Kidney (tissue), 13 donors: ENCODE measurements at regions not wholly inside any gene's neighbourhood (a gene's known extent, or its start where the extent isn't known, plus 50 kb on each side); places are given as distances from the start of the nearest gene placed in this dataset.

Experiments used
- DNase-seq, 5 donors: peaks; one replicate each; pipeline ENCODE4 v3.0.0-alpha.2; 2013 to 2020
- FAIRE-seq: peaks from 2 replicates; lab custom pipeline; 2012; peaks lifted over from hg19 to GRCh38; lab: Jason Lieb, UNC
- H3K27ac ChIP-seq, 2 donors: one replicate each; pipeline ENCODE4 v1.7.0; 2013; ENCODE audit warnings: low read depth in 2 of 2, low read length in 2 of 2, inconsistent platforms in 1 of 2
- H3K27me3 ChIP-seq: one replicate; pipeline ENCODE4 v1.7.1; 2013; ENCODE audit warnings: low read length, inconsistent platforms; ENCODE audit not compliant: control insufficient read depth, insufficient read depth
- H3K36me3 ChIP-seq, 3 donors: one replicate each; pipeline versions ENCODE4 v1.7.0 to v1.7.1; 2013; ENCODE audit warnings: low read length in 3 of 3, control low read depth in 1 of 3, inconsistent platforms in 1 of 3; ENCODE audit not compliant: insufficient read depth in 3 of 3, control insufficient read depth in 2 of 3
- H3K4me1 ChIP-seq, 3 donors: one replicate each; pipeline versions ENCODE4 v1.7.0 to v1.7.1; 2013; ENCODE audit warnings: low read length in 3 of 3, inconsistent platforms in 1 of 3, low read depth in 1 of 3; ENCODE audit not compliant: control insufficient read depth in 2 of 3, insufficient read depth in 2 of 3
- H3K4me3 ChIP-seq, 3 donors: one replicate each; pipeline versions ENCODE4 v1.7.0 to v1.8.1; 2013; ENCODE audit warnings: low read length in 3 of 3, control low read depth in 1 of 3, inconsistent platforms in 1 of 3
- H3K9ac ChIP-seq, 3 donors: one replicate each; pipeline versions ENCODE4 v1.7.0 to v1.7.1; 2013; ENCODE audit warnings: low read length in 3 of 3, control low read depth in 1 of 3, inconsistent platforms in 1 of 3
- H3K9me3 ChIP-seq, 3 donors: one replicate each; pipeline versions ENCODE4 v1.7.0 to v1.7.1; 2013; ENCODE audit warnings: low read length in 3 of 3, control low read depth in 1 of 3, inconsistent platforms in 1 of 3; ENCODE audit not compliant: control insufficient read depth in 2 of 3, insufficient read depth in 1 of 3
- CTCF ChIP-seq: IDR thresholded peaks from 3 replicates; pipeline ENCODE4 v1.5.1; 2012; ENCODE audit warnings: mild to moderate bottlenecking, moderate library complexity, borderline replicate concordance; ENCODE audit not compliant: insufficient read depth; ENCODE audit errors: extremely low read depth
- intact Hi-C: fragments of 100-400 bp; cut with DNase I; formaldehyde crosslinking; loops from one replicate; pipeline ENCODE4 v1.11.1; 2022
- donor health status: control.
- donor health status: control.
- donor health status: control.
- donor health status: control.
- donor health status: control.
- donor health status: DM: yes; HTN: yes; CAD: no.
- donor health status: Normal renal cell carcinoma (clear cell type).

GRCh38 chr3:18500322-18500721, 75.2 kb upstream of the SATB1 start:
- H3K9me3 ChIP-seq = no peaks in the 10 kb centered on the region
- DNase-seq = no peak

GRCh38 chr3:18499301-18499700, 74.2 kb upstream of the SATB1 start:
- Histone ChIP-seq H3K9ac (no peak overlapping the region), H3K27me3 (no peaks in the 10 kb centered on the region), H3K4me3 (no peak overlapping the region), H3K27ac (no peak overlapping the region), H3K9me3 (no peaks in the 10 kb centered on the region), H3K36me3 (no peaks in the 10 kb centered on the region), H3K4me1 (no peaks in the 10 kb centered on the region)
- intact Hi-C loops = no loop called here
- FAIRE-seq = no peak
- DNase-seq = no peak
- TF ChIP-seq CTCF = no peak

More at GRCh38 chr3:18500322-18500721, 75.2 kb upstream of the SATB1 start:
- H3K27ac ChIP-seq = no peak overlapping the region
- no peak for TF ChIP-seq CTCF
- no peak for FAIRE-seq
- no peak overlapping the region for H3K9ac ChIP-seq
- H3K4me1 ChIP-seq = no peaks in the 10 kb centered on the region
- no peaks in the 10 kb centered on the region for H3K27me3 ChIP-seq
- intact Hi-C loops = no loop called here
- H3K4me3 ChIP-seq = no peak overlapping the region
- no peaks in the 10 kb centered on the region for H3K36me3 ChIP-seq

- Histone ChIP-seq H3K36me3 (no peaks in the 10 kb centered on the region), H3K9ac (no peak overlapping the region), H3K9me3 (no peaks in the 10 kb centered on the region), H3K4me1 (no peaks in the 10 kb centered on the region), H3K27me3 (no peaks in the 10 kb centered on the region), H3K4me3 (no peak overlapping the region), H3K27ac (no peak overlapping the region)
- no peak for DNase-seq
- TF ChIP-seq CTCF = no peak
- intact Hi-C loops = no loop called here
- FAIRE-seq = no peak
These were observed 69.1 kb upstream of the SATB1 start for GRCh38 chr3:18494251-18494650.

GRCh38 chr3:18489939-18490338, 64.8 kb upstream of the SATB1 start:
- no peaks in the 10 kb centered on the region for H3K4me1 ChIP-seq
- no peak for TF ChIP-seq CTCF
- no peak overlapping the region for H3K9ac ChIP-seq
- no peaks in the 10 kb centered on the region for H3K27me3 ChIP-seq
- no peak for DNase-seq
- intact Hi-C loops = no loop called here
- no peaks in the 10 kb centered on the region for H3K36me3 ChIP-seq
- no peak overlapping the region for H3K27ac ChIP-seq
- H3K9me3 ChIP-seq = no peaks in the 10 kb centered on the region
- no peak overlapping the region for H3K4me3 ChIP-seq
- FAIRE-seq = no peak
